Parathyroid adenoma (tissue), 2 donors: ENCODE measurements at regions not wholly inside any gene's neighbourhood (a gene's known extent, or its start where the extent isn't known, plus 50 kb on each side); places are given as distances from the start of the nearest gene placed in this dataset.

Experiments
- H2AFZ ChIP-seq: fragments of 300-600 bp; sonication (generic); one replicate; pipeline ENCODE4 v1.7.0; 2017; ENCODE audit warnings: antibody characterized with exemption, mild to moderate bottlenecking
- H3K27ac ChIP-seq: fragments of 300-600 bp; sonication (generic); one replicate; pipeline ENCODE4 v1.7.0; 2017
- H3K27me3 ChIP-seq: fragments of 300-600 bp; sonication (generic); one replicate; pipeline ENCODE4 v1.7.0; 2017; ENCODE audit warnings: low read length; ENCODE audit not compliant: control insufficient read depth, insufficient read depth
- H3K36me3 ChIP-seq: fragments of 300-600 bp; sonication (generic); one replicate; pipeline ENCODE4 v1.7.0; 2017; ENCODE audit warnings: low read length; ENCODE audit not compliant: control insufficient read depth, insufficient read depth
- H3K4me1 ChIP-seq: fragments of 300-600 bp; sonication (generic); one replicate; pipeline ENCODE4 v1.7.0; 2017; ENCODE audit warnings: control low read depth
- H3K4me2 ChIP-seq: fragments of 300-600 bp; sonication (generic); one replicate; pipeline ENCODE4 v1.7.0; 2017; ENCODE audit warnings: low read length
- H3K4me3 ChIP-seq: fragments of 300-600 bp; sonication (generic); one replicate; pipeline ENCODE4 v1.7.0; 2017; ENCODE audit warnings: low read depth, low read length
- H3K79me2 ChIP-seq: fragments of 300-600 bp; sonication (generic); one replicate; pipeline ENCODE4 v1.7.0; 2017; ENCODE audit warnings: control low read depth
- H3K9ac ChIP-seq: fragments of 300-600 bp; sonication (generic); one replicate; pipeline ENCODE4 v1.7.0; 2017; ENCODE audit warnings: mild to moderate bottlenecking
- H3K9me3 ChIP-seq: fragments of 300-600 bp; sonication (generic); one replicate; pipeline ENCODE4 v1.7.0; 2017; ENCODE audit warnings: low read length; ENCODE audit not compliant: control insufficient read depth
- TF ChIP-seq, protein P1 (sequence below): fragments of 300-600 bp; sonication (generic); IDR thresholded peaks from one replicate; pipeline ENCODE4 v1.7.0; 2017; ENCODE audit warnings: antibody characterized with exemption, mild to moderate bottlenecking
- donor health status: primary hyperparathyroidism.

DNA sequence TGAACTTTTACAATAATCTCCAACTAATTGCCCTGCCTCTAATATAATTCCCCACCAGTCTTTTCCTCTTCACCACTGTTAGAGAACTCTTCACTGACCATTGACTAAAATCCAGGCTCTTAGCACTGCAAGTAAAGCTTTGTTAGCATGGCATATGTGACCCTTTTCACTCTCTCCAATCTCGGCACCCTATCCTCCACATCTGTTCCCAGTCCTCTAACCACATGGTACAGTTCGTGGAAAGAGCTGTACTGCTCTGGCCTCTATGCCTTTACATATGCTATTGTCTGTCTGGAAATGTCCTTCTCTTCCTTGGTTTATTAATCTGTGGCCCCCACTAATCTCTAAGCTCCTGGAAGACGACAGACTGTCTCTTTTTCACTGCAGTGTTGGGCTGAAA is 63.0 kb upstream of the EIF2S2 start:
- Histone ChIP-seq H3K27ac (no peak overlapping the region), H3K4me3 (no peak overlapping the region), H3K4me1 (no peaks in the 10 kb centered on the region), H3K4me2 (no peak overlapping the region), H3K79me2 (no peaks in the 10 kb centered on the region), H3K9ac (no peak overlapping the region), H3K36me3 (no peaks in the 10 kb centered on the region), H3K27me3 (no peaks in the 10 kb centered on the region), H3K9me3 (no peaks in the 10 kb centered on the region), H2AFZ (no peak overlapping the region)
- TF ChIP-seq, protein P1, sequence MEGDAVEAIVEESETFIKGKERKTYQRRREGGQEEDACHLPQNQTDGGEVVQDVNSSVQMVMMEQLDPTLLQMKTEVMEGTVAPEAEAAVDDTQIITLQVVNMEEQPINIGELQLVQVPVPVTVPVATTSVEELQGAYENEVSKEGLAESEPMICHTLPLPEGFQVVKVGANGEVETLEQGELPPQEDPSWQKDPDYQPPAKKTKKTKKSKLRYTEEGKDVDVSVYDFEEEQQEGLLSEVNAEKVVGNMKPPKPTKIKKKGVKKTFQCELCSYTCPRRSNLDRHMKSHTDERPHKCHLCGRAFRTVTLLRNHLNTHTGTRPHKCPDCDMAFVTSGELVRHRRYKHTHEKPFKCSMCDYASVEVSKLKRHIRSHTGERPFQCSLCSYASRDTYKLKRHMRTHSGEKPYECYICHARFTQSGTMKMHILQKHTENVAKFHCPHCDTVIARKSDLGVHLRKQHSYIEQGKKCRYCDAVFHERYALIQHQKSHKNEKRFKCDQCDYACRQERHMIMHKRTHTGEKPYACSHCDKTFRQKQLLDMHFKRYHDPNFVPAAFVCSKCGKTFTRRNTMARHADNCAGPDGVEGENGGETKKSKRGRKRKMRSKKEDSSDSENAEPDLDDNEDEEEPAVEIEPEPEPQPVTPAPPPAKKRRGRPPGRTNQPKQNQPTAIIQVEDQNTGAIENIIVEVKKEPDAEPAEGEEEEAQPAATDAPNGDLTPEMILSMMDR, result no peak

DNA sequence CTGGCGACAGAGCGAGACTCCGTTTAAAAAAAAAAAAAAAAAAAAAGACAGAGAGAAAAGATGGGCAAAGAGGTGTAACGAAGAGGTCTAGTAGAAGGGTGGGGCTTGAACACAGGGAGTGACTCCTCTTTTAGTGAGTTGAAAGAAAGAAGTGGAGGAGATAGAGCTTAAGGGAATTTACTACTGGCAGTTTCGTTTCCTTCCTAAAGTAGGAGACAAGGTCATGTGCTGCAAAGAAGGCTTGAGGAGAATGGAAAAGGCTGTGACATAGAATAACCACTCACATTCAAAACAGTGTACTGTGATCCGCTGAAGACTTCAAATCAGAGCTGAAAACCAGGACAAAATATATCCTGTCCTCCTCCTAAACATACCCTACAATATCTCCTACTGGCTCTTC is 63.8 kb upstream of the EIF2S2 start:
- Histone ChIP-seq H3K27me3 (no peaks in the 10 kb centered on the region), H3K4me3 (no peak overlapping the region), H3K27ac (no peak overlapping the region), H3K9ac (no peak overlapping the region), H3K4me1 (peaks cover 1% of the 10 kb centered on the region), H3K9me3 (no peaks in the 10 kb centered on the region), H3K36me3 (no peaks in the 10 kb centered on the region), H2AFZ (no peak overlapping the region), H3K79me2 (no peaks in the 10 kb centered on the region), H3K4me2 (no peak overlapping the region)
- TF ChIP-seq, protein P1, result no peak

DNA sequence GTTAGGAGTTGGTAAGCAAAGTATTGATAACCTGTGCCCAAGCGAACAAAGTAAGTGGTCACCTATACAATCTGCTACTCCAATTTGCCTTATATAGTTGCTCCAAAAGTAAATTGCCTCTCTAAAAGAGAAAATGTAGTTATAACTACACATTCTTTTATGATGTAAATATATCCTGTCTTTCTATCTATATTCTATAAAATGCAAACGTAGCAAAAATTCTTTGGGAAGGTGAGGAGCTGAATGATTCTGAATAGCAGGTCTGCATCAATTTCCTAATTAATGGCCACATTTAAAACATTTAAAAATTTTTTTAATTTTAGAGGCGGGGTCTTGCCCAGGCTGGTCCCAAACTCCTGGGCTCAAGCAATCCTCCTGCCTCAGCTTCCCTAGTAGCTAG is 64.2 kb upstream of the ASIP start:
- Histone ChIP-seq H3K27me3 (no peaks in the 10 kb centered on the region), H3K36me3 (no peaks in the 10 kb centered on the region), H2AFZ (no peak overlapping the region), H3K9me3 (no peaks in the 10 kb centered on the region), H3K4me2 (no peak overlapping the region), H3K4me3 (no peak overlapping the region), H3K27ac (no peak overlapping the region), H3K4me1 (peaks cover 7% of the 10 kb centered on the region), H3K9ac (no peak overlapping the region), H3K79me2 (no peaks in the 10 kb centered on the region)
- TF ChIP-seq, protein P1, result no peak

DNA sequence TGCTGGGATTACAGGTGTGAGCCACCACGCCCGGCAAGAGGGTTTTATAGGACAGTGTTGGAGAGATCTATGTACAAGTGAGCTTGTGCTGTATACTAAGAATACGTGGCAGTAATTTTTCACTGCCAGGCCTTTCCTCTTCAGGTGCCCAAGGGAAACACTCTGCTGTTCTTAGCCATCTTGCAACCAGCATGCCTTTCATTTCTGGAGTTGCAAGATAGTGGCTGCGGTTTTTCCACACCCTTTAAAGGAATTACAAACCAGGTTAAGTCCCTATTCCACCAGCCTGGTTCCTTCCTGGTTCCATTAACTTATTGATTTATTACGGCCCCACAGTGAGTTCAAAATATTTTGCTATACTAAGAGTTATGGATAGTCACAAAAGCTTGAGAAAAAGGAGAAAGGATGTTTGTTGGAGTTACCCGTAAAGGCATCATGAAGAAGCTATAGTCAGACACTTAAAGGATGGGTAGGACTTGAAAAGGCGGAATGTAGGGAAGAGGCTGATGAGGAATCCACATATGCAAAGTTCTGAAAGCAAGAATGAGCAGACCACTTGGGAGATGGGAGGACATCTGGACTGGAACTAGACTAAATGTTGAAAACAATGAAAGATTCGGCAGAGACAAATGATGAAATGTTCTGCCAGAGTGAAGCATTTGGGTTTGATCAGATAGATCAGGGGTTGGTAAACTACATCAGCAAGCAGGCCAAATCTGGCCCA is 61.4 kb upstream of the ASIP start:
- Histone ChIP-seq H3K4me1 (peaks cover 7% of the 10 kb centered on the region), H3K27ac (no peak overlapping the region), H3K36me3 (no peaks in the 10 kb centered on the region), H3K27me3 (no peaks in the 10 kb centered on the region), H3K79me2 (no peaks in the 10 kb centered on the region), H3K9me3 (no peaks in the 10 kb centered on the region), H2AFZ (no peak overlapping the region), H3K4me3 (no peak overlapping the region), H3K9ac (no peak overlapping the region), H3K4me2 (no peak overlapping the region)
- TF ChIP-seq, protein P1, result no peak

DNA sequence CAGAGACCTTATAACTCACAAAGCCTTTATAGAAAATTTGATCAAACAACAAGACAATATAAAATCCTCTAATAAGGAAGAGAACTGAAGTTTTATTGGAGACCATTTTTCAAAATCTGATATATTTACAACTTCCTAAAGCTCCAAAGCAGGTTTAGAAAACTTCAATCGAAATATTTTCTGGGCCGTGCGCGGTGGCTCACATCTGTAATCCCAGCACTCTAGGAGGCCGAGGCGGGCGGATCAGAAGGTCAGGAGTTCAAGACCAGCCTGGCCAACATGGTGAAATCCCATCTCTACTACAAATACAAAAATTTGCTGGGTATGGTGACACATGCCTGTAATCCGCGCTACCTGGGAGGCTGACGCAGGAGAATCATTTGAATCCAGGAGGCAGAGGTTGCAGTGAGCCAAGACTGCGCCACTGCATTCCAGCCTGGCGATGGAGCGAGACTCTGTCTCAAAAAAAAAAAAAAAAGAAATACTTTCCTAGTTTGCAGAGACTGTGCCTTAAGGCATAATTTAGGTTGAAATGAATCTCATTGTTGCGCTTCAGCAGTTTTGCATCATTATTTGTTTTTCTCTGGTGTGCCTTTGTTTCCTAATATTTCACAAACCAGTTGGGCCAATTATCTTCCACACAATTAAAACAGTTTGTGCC is 60.6 kb upstream of the ASIP start:
- H3K4me1 ChIP-seq, result peaks cover 7% of the 10 kb centered on the region
- H3K27me3 ChIP-seq, result no peaks in the 10 kb centered on the region
- H3K79me2 ChIP-seq, result no peaks in the 10 kb centered on the region
- H3K27ac ChIP-seq, result no peak overlapping the region
- H3K9me3 ChIP-seq, result no peaks in the 10 kb centered on the region
- H3K4me3 ChIP-seq, result no peak overlapping the region
- H2AFZ ChIP-seq, result no peak overlapping the region
- no peak overlapping the region for H3K9ac ChIP-seq
- H3K4me2 ChIP-seq, result no peak overlapping the region
- TF ChIP-seq, protein P1, result no peak
- no peaks in the 10 kb centered on the region for H3K36me3 ChIP-seq
